ENCODE measurements at regions not wholly inside any gene's neighbourhood (a gene's known extent, or its start where the extent isn't known, plus 50 kb on each side); places are given as distances from the start of the nearest gene placed in this dataset.
A peak's percentile ranks its signal among the peaks of the same experiment; 100 is the strongest.

- H3K27ac ChIP-seq = no peak overlapping the region
Measured at GRCh38 chr15:56538901-56539545, 74.1 kb upstream of the MNS1 start.

DNA sequence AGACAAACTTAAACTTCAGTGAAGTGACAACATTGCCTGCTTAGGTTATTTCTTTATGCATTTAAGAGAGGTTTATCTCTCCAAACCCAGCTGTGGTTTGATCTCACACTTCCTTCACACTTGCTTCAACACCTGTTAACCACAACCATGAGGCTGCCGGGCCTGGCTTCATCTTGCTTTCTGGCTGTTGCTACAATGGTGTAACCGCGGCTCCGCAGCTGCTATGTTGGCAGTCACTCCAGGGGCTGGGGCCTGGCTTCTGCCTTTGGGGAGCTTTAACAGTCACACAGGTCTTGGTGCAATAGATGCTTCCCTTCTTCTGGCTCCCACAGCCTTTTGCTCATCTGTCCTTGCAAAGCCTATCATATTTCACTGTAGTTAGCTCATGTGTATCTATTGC, 72.9 kb upstream of the MNS1 start:
- H3K36me3 ChIP-seq = no peaks in the 10 kb centered on the region

More at GRCh38 chr15:56538901-56539545, 74.1 kb upstream of the MNS1 start:
- Histone ChIP-seq H3K9me3 (no peaks in the 10 kb centered on the region), H3K4me1 (no peaks in the 10 kb centered on the region), H3K36me3 (no peaks in the 10 kb centered on the region), H3K27me3 (no peaks in the 10 kb centered on the region), H3K4me3 (no peak overlapping the region)
- intact Hi-C loops (cut with DNase I; ENCODE audit: low total_unique reads) = no loop called here
- no peak for DNase-seq
- WGBS, 5 donors = 90 to 95% (median 94%) methylated on average over 7 of the region's 7 CpGs
- no peak for TF ChIP-seq POLR2A (IDR thresholded peaks at IDR 0.05)
- TF ChIP-seq, protein P1, sequence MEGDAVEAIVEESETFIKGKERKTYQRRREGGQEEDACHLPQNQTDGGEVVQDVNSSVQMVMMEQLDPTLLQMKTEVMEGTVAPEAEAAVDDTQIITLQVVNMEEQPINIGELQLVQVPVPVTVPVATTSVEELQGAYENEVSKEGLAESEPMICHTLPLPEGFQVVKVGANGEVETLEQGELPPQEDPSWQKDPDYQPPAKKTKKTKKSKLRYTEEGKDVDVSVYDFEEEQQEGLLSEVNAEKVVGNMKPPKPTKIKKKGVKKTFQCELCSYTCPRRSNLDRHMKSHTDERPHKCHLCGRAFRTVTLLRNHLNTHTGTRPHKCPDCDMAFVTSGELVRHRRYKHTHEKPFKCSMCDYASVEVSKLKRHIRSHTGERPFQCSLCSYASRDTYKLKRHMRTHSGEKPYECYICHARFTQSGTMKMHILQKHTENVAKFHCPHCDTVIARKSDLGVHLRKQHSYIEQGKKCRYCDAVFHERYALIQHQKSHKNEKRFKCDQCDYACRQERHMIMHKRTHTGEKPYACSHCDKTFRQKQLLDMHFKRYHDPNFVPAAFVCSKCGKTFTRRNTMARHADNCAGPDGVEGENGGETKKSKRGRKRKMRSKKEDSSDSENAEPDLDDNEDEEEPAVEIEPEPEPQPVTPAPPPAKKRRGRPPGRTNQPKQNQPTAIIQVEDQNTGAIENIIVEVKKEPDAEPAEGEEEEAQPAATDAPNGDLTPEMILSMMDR (IDR thresholded peaks at IDR 0.05) = no peak
- no peak for TF ChIP-seq EP300 (IDR thresholded peaks at IDR 0.05)

GRCh38 chr15:56534728-56535127, 69.8 kb upstream of the MNS1 start:
- H3K4me3 ChIP-seq = no peak overlapping the region
- no peaks in the 10 kb centered on the region for H3K27me3 ChIP-seq
- H3K27ac ChIP-seq = no peak overlapping the region
- no peak for DNase-seq
- no peaks in the 10 kb centered on the region for H3K9me3 ChIP-seq
- H3K36me3 ChIP-seq = no peaks in the 10 kb centered on the region
- H3K4me1 ChIP-seq = peaks cover 0 to 11% (median 2%) of the 10 kb centered on the region in 4 donors
- TF ChIP-seq POLR2AphosphoS5 (IDR thresholded peaks at IDR 0.05) (no peak), EP300 (IDR thresholded peaks at IDR 0.05) (no peak), POLR2A (IDR thresholded peaks at IDR 0.05) (no peak)
- TF ChIP-seq, protein P1 (IDR thresholded peaks at IDR 0.05) = no peak
- intact Hi-C loops (cut with DNase I; ENCODE audit: low total_unique reads) = no loop called here
- WGBS, 5 donors = 70 to 82% (median 72%) methylated on average over 4 of the region's 4 CpGs

More for the DNA sequence above, 72.9 kb upstream of the MNS1 start:
- no peak for TF ChIP-seq POLR2A (IDR thresholded peaks at IDR 0.05)
- TF ChIP-seq, protein P1 (IDR thresholded peaks at IDR 0.05) = no peak
- TF ChIP-seq EP300 (IDR thresholded peaks at IDR 0.05) = no peak
- TF ChIP-seq POLR2AphosphoS5 (IDR thresholded peaks at IDR 0.05) = no peak
- peak; percentile 39 to 58 for DNase-seq
- no peak overlapping the region for H3K27ac ChIP-seq
- H3K9me3 ChIP-seq = no peaks in the 10 kb centered on the region
- intact Hi-C loops (cut with DNase I; ENCODE audit: low total_unique reads) = no loop called here
- 42 to 60% (median 47%) methylated on average over 4 of the region's 4 CpGs for WGBS, 5 donors
- no peak overlapping the region for H3K4me3 ChIP-seq
- H3K4me1 ChIP-seq = peaks cover 0 to 4% (median 2%) of the 10 kb centered on the region in 4 donors
- H3K27me3 ChIP-seq = no peaks in the 10 kb centered on the region

GRCh38 chr15:56533731-56534403, 68.9 kb upstream of the MNS1 start:
- 40 to 53% (median 45%) methylated on average over 2 of the region's 2 CpGs for WGBS, 5 donors
- Histone ChIP-seq H3K27ac (no peak overlapping the region), H3K36me3 (no peaks in the 10 kb centered on the region), H3K9me3 (no peaks in the 10 kb centered on the region), H3K4me1 (peaks cover 0 to 11% (median 2%) of the 10 kb centered on the region in 4 donors), H3K4me3 (no peak overlapping the region), H3K27me3 (no peaks in the 10 kb centered on the region)
- TF ChIP-seq POLR2A (IDR thresholded peaks at IDR 0.05) = no peak
- TF ChIP-seq, protein P1 (IDR thresholded peaks at IDR 0.05) = no peak
- DNase-seq = no peak
- intact Hi-C loops (cut with DNase I; ENCODE audit: low total_unique reads) = no loop called here

All from stomach (tissue), 8 donors.